22Rv1 (cell line): ENCODE measurements at regions not wholly inside any gene's neighbourhood (a gene's known extent, or its start where the extent isn't known, plus 50 kb on each side); places are given as distances from the start of the nearest gene placed in this dataset.

ENCODE experiments used
- ZFX ChIP-seq: fragments of 450-650 bp; IDR thresholded peaks from 2 replicates; pipeline ENCODE4 v1.6.1; 2017; ENCODE audit warnings: antibody characterized with exemption, borderline replicate concordance
- TF ChIP-seq, protein P1 (sequence below): fragments of 450-650 bp; IDR thresholded peaks from 2 replicates; pipeline ENCODE4 v1.5.1; 2017; ENCODE audit warnings: mild to moderate bottlenecking

DNA sequence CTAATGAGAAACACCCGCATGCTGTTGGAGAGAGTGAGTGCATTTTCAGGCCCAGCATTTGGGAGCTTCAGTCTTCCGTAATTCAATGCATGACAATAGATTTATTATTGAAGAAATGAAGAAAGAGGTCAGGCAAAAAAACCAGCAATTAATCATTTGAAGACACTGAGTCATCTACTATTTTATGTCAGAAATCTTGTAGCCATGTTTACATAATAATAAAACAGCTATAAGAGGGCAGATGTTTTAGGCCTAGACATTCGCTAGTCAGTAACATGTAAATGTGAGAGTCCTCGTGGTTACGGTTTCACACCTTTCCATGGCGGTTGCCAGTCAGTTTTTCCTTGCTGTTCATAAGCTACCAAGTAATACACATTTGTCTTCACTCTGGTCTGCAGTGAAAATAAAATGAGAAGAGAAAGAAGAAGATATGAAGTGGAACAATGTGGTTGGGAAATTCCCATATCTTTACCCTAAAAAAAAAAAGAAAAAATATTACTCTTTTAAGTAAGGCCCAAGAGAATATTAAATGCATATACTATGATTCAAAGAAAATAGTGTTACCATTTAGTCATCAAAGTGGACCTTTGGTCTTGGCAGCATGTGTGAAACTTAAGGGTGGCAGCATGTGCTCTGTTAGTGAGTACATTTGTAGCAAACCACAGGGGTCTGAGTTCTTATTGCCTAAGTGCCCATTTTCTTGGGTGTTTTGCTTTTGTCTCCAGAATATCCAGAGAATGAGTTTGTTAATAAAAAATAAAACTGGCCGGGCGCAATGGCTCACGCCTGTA, 140.5 kb upstream of the TBL1XR1 start:
- TF ChIP-seq, protein P1, sequence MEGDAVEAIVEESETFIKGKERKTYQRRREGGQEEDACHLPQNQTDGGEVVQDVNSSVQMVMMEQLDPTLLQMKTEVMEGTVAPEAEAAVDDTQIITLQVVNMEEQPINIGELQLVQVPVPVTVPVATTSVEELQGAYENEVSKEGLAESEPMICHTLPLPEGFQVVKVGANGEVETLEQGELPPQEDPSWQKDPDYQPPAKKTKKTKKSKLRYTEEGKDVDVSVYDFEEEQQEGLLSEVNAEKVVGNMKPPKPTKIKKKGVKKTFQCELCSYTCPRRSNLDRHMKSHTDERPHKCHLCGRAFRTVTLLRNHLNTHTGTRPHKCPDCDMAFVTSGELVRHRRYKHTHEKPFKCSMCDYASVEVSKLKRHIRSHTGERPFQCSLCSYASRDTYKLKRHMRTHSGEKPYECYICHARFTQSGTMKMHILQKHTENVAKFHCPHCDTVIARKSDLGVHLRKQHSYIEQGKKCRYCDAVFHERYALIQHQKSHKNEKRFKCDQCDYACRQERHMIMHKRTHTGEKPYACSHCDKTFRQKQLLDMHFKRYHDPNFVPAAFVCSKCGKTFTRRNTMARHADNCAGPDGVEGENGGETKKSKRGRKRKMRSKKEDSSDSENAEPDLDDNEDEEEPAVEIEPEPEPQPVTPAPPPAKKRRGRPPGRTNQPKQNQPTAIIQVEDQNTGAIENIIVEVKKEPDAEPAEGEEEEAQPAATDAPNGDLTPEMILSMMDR = no peak
- TF ChIP-seq ZFX = no peak
